ENCODE measurements at regions not wholly inside any gene's neighbourhood (a gene's known extent, or its start where the extent isn't known, plus 50 kb on each side); places are given as distances from the start of the nearest gene placed in this dataset.

DNA sequence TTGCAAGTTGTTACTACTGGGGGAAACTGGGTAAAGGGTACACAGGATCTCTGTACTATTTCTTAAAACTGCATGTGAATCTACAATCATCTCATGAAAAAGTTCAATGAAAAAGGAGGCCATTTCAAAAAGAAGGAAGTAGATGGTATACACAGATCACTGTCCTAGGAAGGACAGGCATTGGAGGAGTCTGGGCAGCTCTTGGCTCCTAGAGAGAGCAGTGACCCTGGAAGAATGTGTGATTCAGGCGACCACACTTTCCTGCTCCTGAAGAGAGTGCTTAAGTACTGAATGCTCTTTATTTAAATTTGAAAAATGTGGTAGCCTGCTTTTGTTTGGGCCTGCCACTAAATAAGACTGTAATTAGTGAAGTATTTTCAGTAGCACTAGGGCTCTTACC is 318.1 kb upstream of the CASK start:
- Histone ChIP-seq H3K4me1 (replicated peaks in 1 of 2) (no peaks in the 10 kb centered on the region), H3K9me3 (replicated peaks in 1 of 3) (no peaks in the 10 kb centered on the region), H3K27me3 (peaks cover 18% of the 10 kb centered on the region), H3K36me3 (replicated peaks in 1 of 2) (no peaks in the 10 kb centered on the region), H3K27ac (no peak overlapping the region), H3K4me3 (no peak overlapping the region)
- no peak for DNase-seq
- intact Hi-C loops (cut with DNase I): no loop called here
- no peak for TF ChIP-seq POLR2A (IDR thresholded peaks at IDR 0.05)
- TF ChIP-seq, protein P1, sequence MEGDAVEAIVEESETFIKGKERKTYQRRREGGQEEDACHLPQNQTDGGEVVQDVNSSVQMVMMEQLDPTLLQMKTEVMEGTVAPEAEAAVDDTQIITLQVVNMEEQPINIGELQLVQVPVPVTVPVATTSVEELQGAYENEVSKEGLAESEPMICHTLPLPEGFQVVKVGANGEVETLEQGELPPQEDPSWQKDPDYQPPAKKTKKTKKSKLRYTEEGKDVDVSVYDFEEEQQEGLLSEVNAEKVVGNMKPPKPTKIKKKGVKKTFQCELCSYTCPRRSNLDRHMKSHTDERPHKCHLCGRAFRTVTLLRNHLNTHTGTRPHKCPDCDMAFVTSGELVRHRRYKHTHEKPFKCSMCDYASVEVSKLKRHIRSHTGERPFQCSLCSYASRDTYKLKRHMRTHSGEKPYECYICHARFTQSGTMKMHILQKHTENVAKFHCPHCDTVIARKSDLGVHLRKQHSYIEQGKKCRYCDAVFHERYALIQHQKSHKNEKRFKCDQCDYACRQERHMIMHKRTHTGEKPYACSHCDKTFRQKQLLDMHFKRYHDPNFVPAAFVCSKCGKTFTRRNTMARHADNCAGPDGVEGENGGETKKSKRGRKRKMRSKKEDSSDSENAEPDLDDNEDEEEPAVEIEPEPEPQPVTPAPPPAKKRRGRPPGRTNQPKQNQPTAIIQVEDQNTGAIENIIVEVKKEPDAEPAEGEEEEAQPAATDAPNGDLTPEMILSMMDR (IDR thresholded peaks at IDR 0.05): no peak
- 21 to 60% (median 35%) methylated on average over 1 of the region's 1 CpG for WGBS, 4 donors

- TF ChIP-seq POLR2A (IDR thresholded peaks at IDR 0.05): no peak
- TF ChIP-seq, protein P1 (IDR thresholded peaks at IDR 0.05): no peak
- H3K4me3 ChIP-seq: no peak overlapping the region
- H3K27ac ChIP-seq: no peak overlapping the region
- intact Hi-C loops (cut with DNase I): no loop called here
- WGBS, 4 donors: 76 to 89% (median 83%) methylated on average over 2 of the region's 2 CpGs
- H3K27me3 ChIP-seq: no peaks in the 10 kb centered on the region
- H3K4me1 ChIP-seq (replicated peaks in 1 of 2): no peaks in the 10 kb centered on the region
- no peak for DNase-seq
- H3K9me3 ChIP-seq (replicated peaks in 1 of 3): no peaks in the 10 kb centered on the region
- no peaks in the 10 kb centered on the region for H3K36me3 ChIP-seq (replicated peaks in 1 of 2)
Measured at GRCh38 chrX:42237956-42238355, 314.6 kb upstream of the CASK start.

GRCh38 chrX:42229533-42229932 is 306.2 kb upstream of the CASK start:
- intact Hi-C loops (cut with DNase I): no loop called here
- TF ChIP-seq, protein P1 (IDR thresholded peaks at IDR 0.05): no peak
- no peak for TF ChIP-seq POLR2A (IDR thresholded peaks at IDR 0.05)
- Histone ChIP-seq H3K4me1 (replicated peaks in 1 of 2) (no peaks in the 10 kb centered on the region), H3K27ac (no peak overlapping the region), H3K36me3 (replicated peaks in 1 of 2) (no peaks in the 10 kb centered on the region), H3K4me3 (no peak overlapping the region), H3K9me3 (replicated peaks in 1 of 3) (no peaks in the 10 kb centered on the region), H3K27me3 (peaks cover 24% of the 10 kb centered on the region)
- no peak for DNase-seq
- WGBS, 4 donors: 63 to 92% (median 80%) methylated on average over 2 of the region's 2 CpGs

DNA sequence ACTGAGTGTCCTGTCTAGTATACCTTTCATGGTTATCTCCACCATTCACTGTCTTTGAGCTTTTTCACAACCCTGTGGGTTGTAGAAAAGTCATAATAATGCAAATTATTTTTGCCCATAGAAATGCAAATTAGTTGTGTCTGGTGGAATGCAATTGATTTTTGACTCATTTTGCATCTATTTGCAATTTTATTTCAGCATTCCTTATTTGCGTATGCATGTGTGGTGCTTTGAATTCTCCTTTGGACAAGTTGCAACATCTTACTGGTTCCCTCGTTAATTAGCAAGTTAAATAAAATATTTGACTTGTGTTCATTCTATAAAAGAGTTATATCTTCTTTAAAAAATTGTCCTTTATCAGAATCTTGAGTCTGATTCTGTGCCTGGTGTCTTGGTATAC is 297.3 kb upstream of the CASK start:
- WGBS, 4 donors: 71 to 87% (median 79%) methylated on average over 2 of the region's 2 CpGs
- H3K9me3 ChIP-seq (replicated peaks in 1 of 3): no peaks in the 10 kb centered on the region
- no peak overlapping the region for H3K27ac ChIP-seq
- intact Hi-C loops (cut with DNase I): no loop called here
- no peaks in the 10 kb centered on the region for H3K4me1 ChIP-seq (replicated peaks in 1 of 2)
- no peaks in the 10 kb centered on the region for H3K36me3 ChIP-seq (replicated peaks in 1 of 2)
- no peak for DNase-seq
- H3K27me3 ChIP-seq: peaks cover 5% of the 10 kb centered on the region
- TF ChIP-seq, protein P1 (IDR thresholded peaks at IDR 0.05): no peak
- TF ChIP-seq POLR2A (IDR thresholded peaks at IDR 0.05): no peak
- H3K4me3 ChIP-seq: no peak overlapping the region
